Progenitor cell of endocrine pancreas (in vitro differentiated cells): ENCODE measurements at regions not wholly inside any gene's neighbourhood (a gene's known extent, or its start where the extent isn't known, plus 50 kb on each side); places are given as distances from the start of the nearest gene placed in this dataset.

Source experiments
- DNase-seq: peaks from one replicate; pipeline ENCODE4 v3.0.0; 2021; ENCODE audit warnings: low spot score; ENCODE audit not compliant: unreplicated experiment
- H3K27ac Mint-ChIP-seq: 2 replicates; pipeline ENCODE4 v1.8.0; 2021; ENCODE audit warnings: mild to moderate bottlenecking, moderate library complexity, mixed read lengths
- H3K27me3 Mint-ChIP-seq: 2 replicates; pipeline ENCODE4 v1.8.0; 2021; ENCODE audit warnings: mixed read lengths
- H3K36me3 Mint-ChIP-seq: 2 replicates; pipeline ENCODE4 v1.8.0; 2022; ENCODE audit warnings: mixed read lengths; ENCODE audit not compliant: insufficient read depth
- H3K4me1 Mint-ChIP-seq: 2 replicates; pipeline ENCODE4 v1.8.0; 2021; ENCODE audit warnings: low read depth, mixed read lengths
- H3K4me3 Mint-ChIP-seq: 2 replicates; pipeline ENCODE4 v1.8.0; 2021; ENCODE audit warnings: low read depth, mild to moderate bottlenecking, moderate library complexity, mixed read lengths
- H3K9me3 Mint-ChIP-seq: 2 replicates; pipeline ENCODE4 v1.8.0; 2021; ENCODE audit warnings: low read depth, mixed read lengths
- TF ChIP-seq, protein P1 (sequence below): fragments of 200-600 bp; sonication (generic); IDR thresholded peaks from one replicate; pipeline ENCODE4 v1.5.0; 2021; ENCODE audit warnings: antibody characterized with exemption, mild to moderate bottlenecking; ENCODE audit not compliant: unreplicated experiment

DNA sequence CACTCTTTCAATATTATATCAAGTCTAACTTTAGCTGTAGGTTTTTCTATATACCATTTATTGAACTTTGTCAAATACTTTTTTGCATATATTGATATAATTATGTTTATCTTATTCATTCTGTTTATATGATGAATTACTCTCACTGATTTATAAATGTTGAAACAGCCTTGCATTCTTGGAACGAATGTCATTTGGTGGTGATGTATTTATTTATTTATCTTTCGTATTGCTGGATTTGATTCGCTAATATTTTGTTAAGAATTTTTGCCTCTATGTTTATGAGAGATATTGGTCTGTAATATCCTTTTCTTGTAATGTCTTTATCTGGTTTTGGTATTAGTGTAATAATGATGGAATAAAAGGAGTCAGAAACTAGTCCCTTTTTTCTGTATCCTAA is 563.9 kb downstream of the ANXA1 start:
- TF ChIP-seq, protein P1, sequence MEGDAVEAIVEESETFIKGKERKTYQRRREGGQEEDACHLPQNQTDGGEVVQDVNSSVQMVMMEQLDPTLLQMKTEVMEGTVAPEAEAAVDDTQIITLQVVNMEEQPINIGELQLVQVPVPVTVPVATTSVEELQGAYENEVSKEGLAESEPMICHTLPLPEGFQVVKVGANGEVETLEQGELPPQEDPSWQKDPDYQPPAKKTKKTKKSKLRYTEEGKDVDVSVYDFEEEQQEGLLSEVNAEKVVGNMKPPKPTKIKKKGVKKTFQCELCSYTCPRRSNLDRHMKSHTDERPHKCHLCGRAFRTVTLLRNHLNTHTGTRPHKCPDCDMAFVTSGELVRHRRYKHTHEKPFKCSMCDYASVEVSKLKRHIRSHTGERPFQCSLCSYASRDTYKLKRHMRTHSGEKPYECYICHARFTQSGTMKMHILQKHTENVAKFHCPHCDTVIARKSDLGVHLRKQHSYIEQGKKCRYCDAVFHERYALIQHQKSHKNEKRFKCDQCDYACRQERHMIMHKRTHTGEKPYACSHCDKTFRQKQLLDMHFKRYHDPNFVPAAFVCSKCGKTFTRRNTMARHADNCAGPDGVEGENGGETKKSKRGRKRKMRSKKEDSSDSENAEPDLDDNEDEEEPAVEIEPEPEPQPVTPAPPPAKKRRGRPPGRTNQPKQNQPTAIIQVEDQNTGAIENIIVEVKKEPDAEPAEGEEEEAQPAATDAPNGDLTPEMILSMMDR: no peak
- no peaks in the 10 kb centered on the region for H3K27me3 Mint-ChIP-seq
- H3K36me3 Mint-ChIP-seq: no peaks in the 10 kb centered on the region
- DNase-seq: no peak
- H3K4me3 Mint-ChIP-seq: no peak overlapping the region
- H3K4me1 Mint-ChIP-seq: no peaks in the 10 kb centered on the region
- no peaks in the 10 kb centered on the region for H3K9me3 Mint-ChIP-seq
- no peak overlapping the region for H3K27ac Mint-ChIP-seq

GRCh38 chr9:73719660-73720059 is 568.0 kb downstream of the ANXA1 start:
- no peaks in the 10 kb centered on the region for H3K27me3 Mint-ChIP-seq

DNA sequence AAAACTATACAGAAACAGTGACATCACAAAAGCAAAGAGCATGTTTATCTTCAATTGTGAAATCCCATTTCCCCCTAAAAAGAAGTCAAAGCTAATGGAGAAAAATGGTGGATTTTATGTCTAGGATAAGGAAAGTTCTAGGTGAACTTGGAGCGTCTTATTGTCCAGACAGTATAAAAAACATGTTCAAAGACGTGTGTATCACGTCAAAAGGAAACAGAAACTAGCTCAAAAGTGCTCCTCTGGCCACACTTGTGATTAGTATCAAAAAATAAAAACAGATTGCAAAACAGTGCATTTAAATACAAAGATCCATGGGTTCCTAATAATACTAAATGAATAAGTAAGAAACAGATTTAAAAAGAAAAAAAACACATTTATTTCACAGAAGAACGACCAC is 568.9 kb downstream of the ANXA1 start:
- H3K4me1 Mint-ChIP-seq: no peaks in the 10 kb centered on the region
- H3K27me3 Mint-ChIP-seq: no peaks in the 10 kb centered on the region

More at GRCh38 chr9:73719660-73720059, 568.0 kb downstream of the ANXA1 start:
- H3K36me3 Mint-ChIP-seq: no peaks in the 10 kb centered on the region
- TF ChIP-seq, protein P1: no peak
- no peaks in the 10 kb centered on the region for H3K4me1 Mint-ChIP-seq
- H3K9me3 Mint-ChIP-seq: no peaks in the 10 kb centered on the region
- DNase-seq: no peak
- no peak overlapping the region for H3K4me3 Mint-ChIP-seq
- no peak overlapping the region for H3K27ac Mint-ChIP-seq

DNA sequence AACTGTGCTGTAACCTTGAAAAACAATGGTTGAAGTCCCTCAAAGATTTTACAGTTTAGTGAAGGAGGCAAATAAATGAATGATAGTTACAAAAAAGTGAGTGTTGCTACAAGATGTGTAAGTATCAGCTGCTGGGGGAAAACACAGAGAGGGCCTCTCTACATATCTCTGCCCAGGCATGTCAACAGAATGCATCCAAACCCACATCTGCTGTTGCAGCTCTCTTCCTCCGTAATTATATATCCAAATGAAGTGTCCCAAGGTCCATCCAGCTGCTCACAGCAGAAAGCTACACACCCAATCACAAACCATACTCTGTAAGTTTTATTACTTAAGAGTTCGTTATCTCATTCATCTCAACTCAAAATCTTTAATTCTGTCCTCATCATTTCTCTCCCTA is 584.6 kb downstream of the ANXA1 start:
- Mint-ChIP-seq H3K4me1 (peaks cover 3% of the 10 kb centered on the region), H3K27ac (no peak overlapping the region), H3K27me3 (no peaks in the 10 kb centered on the region), H3K9me3 (no peaks in the 10 kb centered on the region), H3K4me3 (no peak overlapping the region), H3K36me3 (no peaks in the 10 kb centered on the region)
- DNase-seq: no peak
- TF ChIP-seq, protein P1: no peak

More for the DNA sequence above, 568.9 kb downstream of the ANXA1 start:
- Mint-ChIP-seq H3K36me3 (no peaks in the 10 kb centered on the region), H3K27ac (no peak overlapping the region), H3K4me3 (no peak overlapping the region), H3K9me3 (no peaks in the 10 kb centered on the region)
- DNase-seq: no peak
- TF ChIP-seq, protein P1: no peak

GRCh38 chr9:73738741-73739530 is 587.3 kb downstream of the ANXA1 start:
- TF ChIP-seq, protein P1: no peak
- Mint-ChIP-seq H3K4me1 (peaks cover 3% of the 10 kb centered on the region), H3K9me3 (no peaks in the 10 kb centered on the region), H3K36me3 (no peaks in the 10 kb centered on the region), H3K27me3 (no peaks in the 10 kb centered on the region), H3K4me3 (no peak overlapping the region), H3K27ac (no peak overlapping the region)
- no peak for DNase-seq
